CD4-positive, alpha-beta T cell treated with Interleukin-15 for 4 hours (primary cell): ENCODE measurements at regions not wholly inside any gene's neighbourhood (a gene's known extent, or its start where the extent isn't known, plus 50 kb on each side); places are given as distances from the start of the nearest gene placed in this dataset.
A peak's percentile ranks its signal among the peaks of the same experiment; 100 is the strongest.

Experiments used
- DNase-seq: peaks from one replicate; pipeline ENCODE4 v3.0.0-alpha.2; 2020; ENCODE audit warnings: low spot score

DNA sequence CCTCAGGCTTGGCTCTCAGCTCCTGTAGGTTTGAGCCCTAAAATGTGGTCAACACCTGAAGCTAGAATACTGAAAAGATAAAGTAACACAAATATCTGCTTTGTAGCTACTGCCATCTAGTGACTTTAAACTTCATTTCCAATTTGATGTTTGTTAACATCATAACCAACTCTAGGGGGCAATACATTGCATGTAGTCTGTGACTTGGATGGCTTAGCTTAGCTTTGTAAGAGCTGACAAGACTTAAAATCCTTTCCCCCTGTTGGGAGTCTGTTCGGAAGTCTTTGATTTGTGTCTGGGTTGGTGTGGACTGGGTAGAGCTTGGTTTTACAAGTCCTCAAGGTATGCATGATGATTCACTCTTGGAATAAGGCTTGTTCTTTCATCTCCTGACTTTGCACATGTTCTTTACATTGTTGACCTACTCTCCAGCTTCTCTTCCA lies 51.7 kb downstream of the SCN11A start:
- peak; percentile 26 for DNase-seq

GRCh38 chr3:38998086-38998485 lies 53.7 kb downstream of the SCN11A start:
- no peak for DNase-seq

GRCh38 chr3:38996193-38996592 lies 55.6 kb downstream of the SCN11A start:
- no peak for DNase-seq

DNA sequence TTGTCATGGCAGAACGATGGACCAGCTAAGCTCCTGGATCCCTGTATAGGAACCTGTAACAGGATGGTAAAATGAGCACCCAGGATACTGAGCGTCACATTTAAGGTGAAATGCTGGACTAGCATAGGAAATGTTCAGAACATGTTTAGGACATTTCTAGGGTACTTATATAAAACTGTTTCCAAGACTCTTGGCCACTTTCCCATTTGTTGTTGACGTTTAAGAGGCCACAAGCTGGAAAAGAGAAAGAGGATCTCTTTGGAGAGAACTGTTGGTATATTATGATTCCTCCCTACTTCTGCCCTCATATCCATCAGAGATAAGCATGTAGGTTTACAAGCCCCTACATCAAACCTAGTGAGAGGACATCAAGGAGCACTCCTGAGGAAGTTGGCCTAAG lies 57.5 kb downstream of the SCN11A start:
- DNase-seq: no peak

DNA sequence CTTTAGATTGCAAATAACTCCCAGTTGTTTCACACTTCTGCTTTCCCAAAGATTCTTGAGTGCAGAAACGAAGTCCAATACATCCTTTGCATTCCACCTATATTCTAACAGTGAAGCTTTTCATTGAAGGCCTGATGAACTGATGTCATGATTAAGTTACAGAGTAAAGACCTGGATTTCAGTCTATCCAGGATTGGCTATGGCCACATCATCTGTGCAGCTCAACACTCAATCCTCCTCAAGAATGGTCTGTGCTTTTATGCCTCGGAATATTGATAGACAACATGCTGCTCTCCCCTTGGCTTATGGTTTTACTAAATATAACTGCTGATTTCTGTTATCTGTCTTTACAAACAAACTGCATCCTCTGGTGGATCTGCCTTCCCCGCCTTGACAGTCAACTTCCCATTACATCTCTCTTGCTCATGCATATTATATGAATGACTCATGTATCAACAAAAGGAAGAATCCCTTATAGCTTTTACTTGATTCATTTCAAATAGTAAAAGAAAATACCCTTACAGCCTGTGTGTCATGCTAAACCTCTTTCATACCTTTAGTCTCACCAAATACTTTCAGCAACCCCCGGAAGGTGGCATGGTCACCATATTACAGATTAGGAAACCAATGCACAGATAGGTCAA lies 59.5 kb downstream of the SCN11A start:
- DNase-seq: no peak

DNA sequence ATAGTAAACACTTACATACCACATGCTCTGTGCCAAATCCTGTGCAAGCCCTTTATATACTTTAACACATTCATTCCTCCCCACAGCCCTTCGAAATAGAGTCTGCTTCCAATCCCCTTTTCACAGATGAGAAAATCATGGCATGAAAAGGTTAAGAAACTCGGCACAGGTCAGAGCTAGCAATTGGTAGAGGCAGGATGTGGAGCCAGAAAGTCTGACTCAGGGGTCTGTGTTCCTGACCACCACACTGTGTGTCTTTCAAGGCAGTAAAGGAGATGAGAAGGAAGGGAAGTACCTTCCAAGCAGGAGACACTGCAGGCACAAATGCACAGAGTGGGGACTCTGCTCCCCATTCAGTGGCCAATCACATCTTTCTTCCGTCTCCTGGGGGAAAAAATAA lies 61.1 kb downstream of the SCN11A start:
- no peak for DNase-seq

DNA sequence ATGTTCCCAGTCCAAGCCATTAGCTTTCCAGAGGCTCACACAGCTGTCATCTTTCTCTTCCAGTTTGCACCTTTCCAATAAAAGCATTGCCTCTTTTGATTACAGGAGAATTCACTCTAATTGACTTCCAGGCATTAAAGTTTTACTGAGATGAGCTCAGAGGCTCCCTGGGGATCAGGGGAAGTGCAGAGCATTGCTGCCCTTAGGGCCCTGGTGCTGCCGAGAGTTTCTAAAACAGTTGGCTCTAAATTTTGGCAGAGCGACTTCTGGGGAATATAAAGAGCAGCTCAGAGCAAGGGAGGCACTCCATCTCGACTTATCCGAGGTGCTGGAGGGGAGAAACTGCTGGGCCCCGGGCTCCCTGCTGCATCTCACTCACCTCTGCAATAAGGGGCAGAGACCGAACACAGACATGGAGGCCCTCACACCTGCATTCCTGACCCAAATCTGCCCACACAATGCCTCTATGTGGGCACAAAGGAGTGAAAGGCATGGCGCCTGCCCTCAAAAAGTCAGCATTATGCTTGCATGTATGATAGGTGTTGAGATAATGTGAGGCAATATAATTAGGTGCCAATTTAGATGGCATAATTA lies 61.7 kb downstream of the SCN11A start:
- DNase-seq: no peak

GRCh38 chr3:38988955-38989354 lies 62.8 kb downstream of the SCN11A start:
- DNase-seq: no peak

- DNase-seq: no peak
Observed at GRCh38 chr3:38987456-38987855, 64.3 kb downstream of the SCN11A start.

- no peak for DNase-seq
Observed at GRCh38 chr3:38986901-38987300, 64.8 kb downstream of the SCN11A start.

DNA sequence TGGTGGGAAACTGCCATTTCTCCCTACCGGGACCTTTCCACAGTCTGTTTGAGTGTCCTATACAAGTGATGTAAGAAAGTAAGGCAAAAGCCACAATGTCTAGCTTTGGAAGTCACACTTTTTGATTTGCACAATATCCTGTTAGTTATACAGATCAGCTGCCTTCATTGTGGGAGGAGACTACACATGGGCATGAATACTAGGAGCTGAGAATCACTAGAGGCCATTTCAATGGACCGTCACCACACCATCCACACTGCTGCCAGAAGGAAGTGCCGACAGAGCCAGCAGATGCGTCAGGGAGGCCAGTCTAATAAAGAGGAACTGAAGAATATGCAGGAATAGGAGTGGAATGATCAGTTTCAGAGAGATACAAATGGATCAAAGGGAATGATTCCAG lies 65.8 kb downstream of the SCN11A start:
- DNase-seq: no peak

GRCh38 chr3:38985581-38985980 lies 66.2 kb downstream of the SCN11A start:
- no peak for DNase-seq

- DNase-seq: no peak
Observed at GRCh38 chr3:38984731-38985130, 67.0 kb downstream of the SCN11A start.

- DNase-seq: no peak
Observed at GRCh38 chr3:38984110-38984509, 67.6 kb downstream of the SCN11A start.

DNA sequence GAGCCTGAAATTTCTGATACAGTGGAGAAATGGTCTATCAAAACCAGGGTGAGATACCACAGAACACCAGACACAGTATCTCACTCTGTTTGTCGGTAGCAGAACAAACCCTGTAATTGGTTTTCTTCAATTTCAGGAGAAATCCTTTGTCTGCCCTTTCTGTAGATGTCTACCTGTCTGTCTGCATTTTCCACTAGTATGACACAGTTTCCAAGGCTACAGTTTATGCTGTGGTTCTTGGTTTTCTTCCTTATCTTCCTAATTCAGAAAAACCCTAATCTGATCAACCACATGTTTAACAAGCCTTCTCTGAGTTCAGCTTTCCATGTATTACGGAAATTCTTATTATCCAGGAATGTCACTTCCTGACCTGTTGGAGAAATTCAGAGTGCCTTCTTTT lies 70.8 kb downstream of the SCN11A start:
- no peak for DNase-seq

GRCh38 chr3:38978729-38979128 lies 73.0 kb downstream of the SCN11A start:
- DNase-seq: no peak

- DNase-seq: no peak
Observed at GRCh38 chr3:38970851-38971638, 80.7 kb downstream of the SCN11A start.

GRCh38 chr3:38969317-38970235 lies 82.2 kb downstream of the SCN11A start:
- DNase-seq: no peak

GRCh38 chr3:38968891-38969290 lies 82.9 kb downstream of the SCN11A start:
- DNase-seq: no peak

DNA sequence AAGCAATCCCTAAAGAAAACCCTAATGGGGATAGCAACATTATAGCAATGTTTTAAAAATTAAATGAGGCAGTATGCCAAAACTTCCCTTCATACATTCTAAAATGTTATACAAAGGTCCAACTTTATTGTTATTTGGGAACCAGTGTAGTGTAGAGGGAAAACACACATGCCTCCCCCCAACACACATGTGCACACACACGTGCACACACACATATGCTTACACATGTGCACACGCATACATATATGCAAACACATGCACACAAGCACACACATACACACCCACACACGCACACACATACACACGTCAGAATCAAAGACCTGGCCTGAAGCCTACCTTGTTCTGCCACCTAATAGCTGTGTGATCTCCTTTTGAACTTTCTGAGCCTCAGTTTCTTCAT lies 83.3 kb downstream of the SCN11A start:
- DNase-seq: no peak

- DNase-seq: no peak
Observed at GRCh38 chr3:38967693-38967989, 84.1 kb downstream of the SCN11A start.
